Fibroblast of lung (primary cell): ENCODE measurements at regions not wholly inside any gene's neighbourhood (a gene's known extent, or its start where the extent isn't known, plus 50 kb on each side); places are given as distances from the start of the nearest gene placed in this dataset.

Experiments used
- DNase-seq, 2 donors: peaks; one replicate each; pipeline versions ENCODE4 v3.0.0 to v3.0.0-alpha.2; 2010; ENCODE audit warnings: low read depth in 2 of 2
- H2AFZ ChIP-seq: 2 replicates; pipeline ENCODE4 v1.5.1; 2012; ENCODE audit warnings: low read length, control low read depth, inconsistent platforms
- H3K27ac ChIP-seq: 2 replicates; pipeline ENCODE4 v1.5.1; 2011; ENCODE audit warnings: low read length, control low read depth; ENCODE audit not compliant: insufficient read depth
- H3K27me3 ChIP-seq: 2 replicates; pipeline ENCODE4 v1.5.1; 2011; ENCODE audit warnings: mild to moderate bottlenecking, low read length; ENCODE audit not compliant: control insufficient read depth, insufficient read depth
- H3K36me3 ChIP-seq: 2 replicates; pipeline ENCODE4 v1.5.1; 2011; ENCODE audit warnings: low read length; ENCODE audit not compliant: control insufficient read depth, insufficient read depth
- H3K4me1 ChIP-seq: 2 replicates; pipeline ENCODE4 v1.5.1; 2011; ENCODE audit warnings: low read length; ENCODE audit not compliant: control insufficient read depth, insufficient read depth; ENCODE audit errors: extremely low read depth
- H3K4me2 ChIP-seq: 2 replicates; pipeline ENCODE4 v1.5.1; 2011; ENCODE audit warnings: low read length, control low read depth; ENCODE audit not compliant: insufficient read depth; ENCODE audit errors: extremely low read depth
- H3K4me3 ChIP-seq, 4 experiments: fragments of 200-600 bp in 1 of 4; sonication (generic) in 1 of 4; replicated peaks in 1 of 4; 2 replicates each; pipeline ENCODE4 v1.5.1; 2011 to 2016; ENCODE audit warnings: low read length in 4 of 4, low read depth in 3 of 4, mild to moderate bottlenecking in 3 of 4, control low read depth in 2 of 4, inconsistent platforms in 1 of 4, mixed read lengths in 1 of 4; ENCODE audit not compliant: insufficient read depth in 1 of 4; ENCODE audit errors: control extremely low read depth in 1 of 4
- H3K79me2 ChIP-seq: 2 replicates; pipeline ENCODE4 v1.5.1; 2012; ENCODE audit warnings: mild to moderate bottlenecking, low read length, inconsistent platforms; ENCODE audit not compliant: control insufficient read depth, insufficient read depth
- H3K9ac ChIP-seq: 2 replicates; pipeline ENCODE4 v1.5.1; 2011; ENCODE audit warnings: mild to moderate bottlenecking, low read length, control low read depth; ENCODE audit not compliant: insufficient read depth
- H3K9me3 ChIP-seq: 2 replicates; pipeline ENCODE4 v1.5.1; 2012; ENCODE audit warnings: low read depth, low read length; ENCODE audit not compliant: control insufficient read depth, insufficient read depth
- H4K20me1 ChIP-seq: 2 replicates; pipeline ENCODE4 v1.5.1; 2011; ENCODE audit warnings: low read length; ENCODE audit not compliant: control insufficient read depth, insufficient read depth; ENCODE audit errors: extremely low read depth
- CTCF ChIP-seq, 2 donors: IDR thresholded peaks in 1 of 2; conservative IDR thresholded peaks in 1 of 2; 1 replicate in 1 of 2; 2 replicates in 1 of 2; pipeline ENCODE4 v1.5.1; 2011 to 2012; ENCODE audit warnings: low read length in 2 of 2, control low read depth in 1 of 2, inconsistent platforms in 1 of 2, low read depth in 1 of 2, mild to moderate bottlenecking in 1 of 2
- EZH2 ChIP-seq: IDR thresholded peaks from 2 replicates; pipeline ENCODE4 v1.5.1; 2012; ENCODE audit warnings: low read length, control low read depth, mild to moderate bottlenecking; ENCODE audit errors: missing control alignments

GRCh38 chr5:101677961-101678360 lies 618.1 kb downstream of the SLCO4C1 start:
- H4K20me1 ChIP-seq = no peaks in the 10 kb centered on the region
- DNase-seq = no peak
- no peaks in the 10 kb centered on the region for H3K27me3 ChIP-seq
- no peak overlapping the region for H3K9ac ChIP-seq
- TF ChIP-seq CTCF (conservative IDR thresholded peaks at IDR 0.05 in 1 of 2, IDR thresholded peaks at IDR 0.05 in 1 of 2; ENCODE audit: low read depth in 1 of 2, low read length in 2 of 2) = no peak
- no peak for TF ChIP-seq EZH2
- no peaks in the 10 kb centered on the region for H3K4me1 ChIP-seq
- no peaks in the 10 kb centered on the region for H3K36me3 ChIP-seq
- no peak overlapping the region for H2AFZ ChIP-seq
- no peaks in the 10 kb centered on the region for H3K9me3 ChIP-seq
- H3K4me3 ChIP-seq = no peak overlapping the region
- no peaks in the 10 kb centered on the region for H3K79me2 ChIP-seq
- no peak overlapping the region for H3K4me2 ChIP-seq
- no peak overlapping the region for H3K27ac ChIP-seq

- H3K27me3 ChIP-seq = no peaks in the 10 kb centered on the region
- no peak for DNase-seq
- no peaks in the 10 kb centered on the region for H3K36me3 ChIP-seq
- no peaks in the 10 kb centered on the region for H4K20me1 ChIP-seq
- TF ChIP-seq CTCF (conservative IDR thresholded peaks at IDR 0.05 in 1 of 2, IDR thresholded peaks at IDR 0.05 in 1 of 2; ENCODE audit: low read depth in 1 of 2, low read length in 2 of 2) = no peak
- no peak for TF ChIP-seq EZH2
- H3K4me2 ChIP-seq = no peak overlapping the region
- H3K4me1 ChIP-seq = no peaks in the 10 kb centered on the region
- no peak overlapping the region for H3K9ac ChIP-seq
- H3K27ac ChIP-seq = no peak overlapping the region
- H2AFZ ChIP-seq = no peak overlapping the region
- no peaks in the 10 kb centered on the region for H3K9me3 ChIP-seq
- no peak overlapping the region for H3K4me3 ChIP-seq
- H3K79me2 ChIP-seq = no peaks in the 10 kb centered on the region
These were observed 619.4 kb downstream of the SLCO4C1 start for GRCh38 chr5:101676646-101677045.

GRCh38 chr5:101675510-101676219 lies 620.4 kb downstream of the SLCO4C1 start:
- H3K9me3 ChIP-seq = no peaks in the 10 kb centered on the region
- H2AFZ ChIP-seq = no peak overlapping the region
- H3K4me2 ChIP-seq = no peak overlapping the region
- no peaks in the 10 kb centered on the region for H3K79me2 ChIP-seq
- H3K9ac ChIP-seq = no peak overlapping the region
- H3K27me3 ChIP-seq = no peaks in the 10 kb centered on the region
- TF ChIP-seq EZH2 (no peak), CTCF (conservative IDR thresholded peaks at IDR 0.05 in 1 of 2, IDR thresholded peaks at IDR 0.05 in 1 of 2; ENCODE audit: low read depth in 1 of 2, low read length in 2 of 2) (no peak)
- no peaks in the 10 kb centered on the region for H3K36me3 ChIP-seq
- no peak overlapping the region for H3K27ac ChIP-seq
- H3K4me1 ChIP-seq = no peaks in the 10 kb centered on the region
- no peak overlapping the region for H3K4me3 ChIP-seq
- no peaks in the 10 kb centered on the region for H4K20me1 ChIP-seq
- DNase-seq = no peak
